GM23248 (cell line): ENCODE measurements at regions not wholly inside any gene's neighbourhood (a gene's known extent, or its start where the extent isn't known, plus 50 kb on each side); places are given as distances from the start of the nearest gene placed in this dataset.

ENCODE experiments used
- EZH2 ChIP-seq: fragments of 200-600 bp; sonication (generic); IDR thresholded peaks from 2 replicates; pipeline ENCODE4 v1.6.1; 2018; ENCODE audit warnings: antibody characterized with exemption, mild to moderate bottlenecking; ENCODE audit not compliant: insufficient read depth, poor library complexity, severe bottlenecking
- EZH2phosphoT487 ChIP-seq: fragments of 200-600 bp; sonication (generic); IDR thresholded peaks from 2 replicates; pipeline ENCODE4 v1.6.1; 2018; ENCODE audit warnings: antibody characterized with exemption, moderate library complexity, mild to moderate bottlenecking, low read depth; ENCODE audit not compliant: insufficient read depth

GRCh38 chrY:7725791-7726460, 814.4 kb upstream of the AMELY start:
- TF ChIP-seq EZH2phosphoT487 (no peak), EZH2 (no peak)
